SK-N-SH (cell line): ENCODE measurements at regions not wholly inside any gene's neighbourhood (a gene's known extent, or its start where the extent isn't known, plus 50 kb on each side); places are given as distances from the start of the nearest gene placed in this dataset.

Source experiments
- CTCF ChIP-seq: fragments of 200-600 bp; sonication (generic); IDR thresholded peaks from 2 replicates; pipeline ENCODE4 v1.6.1; 2017; ENCODE audit warnings: antibody characterized with exemption, mild to moderate bottlenecking, moderate library complexity
- EZH2phosphoT487 ChIP-seq: fragments of 200-600 bp; sonication (generic); IDR thresholded peaks from 2 replicates; pipeline ENCODE4 v1.6.1; 2017; ENCODE audit warnings: low read depth, mixed run types, mild to moderate bottlenecking, antibody characterized with exemption, moderate library complexity, borderline replicate concordance
- FOSL2 ChIP-seq: IDR thresholded peaks from 2 replicates; pipeline ENCODE4 v1.4.0; 2012; ENCODE audit warnings: low read depth, mild to moderate bottlenecking, moderate library complexity, borderline replicate concordance
- FOXJ3 ChIP-seq: sonication (generic); formaldehyde crosslinking; IDR thresholded peaks from 2 replicates; pipeline ENCODE4 v1.5.1; 2020; ENCODE audit warnings: mild to moderate bottlenecking, missing genetic modification reagents
- FOXM1 ChIP-seq: IDR thresholded peaks from 2 replicates; pipeline ENCODE4 v1.4.0; 2012; ENCODE audit warnings: low read depth, mild to moderate bottlenecking
- GABPA ChIP-seq: IDR thresholded peaks from 2 replicates; pipeline ENCODE4 v1.4.0; 2012; ENCODE audit warnings: low read depth, mild to moderate bottlenecking
- GATA2 ChIP-seq: sonication (generic); formaldehyde crosslinking; IDR thresholded peaks from 2 replicates; pipeline ENCODE4 v1.5.0; 2020; ENCODE audit warnings: mild to moderate bottlenecking, missing genetic modification reagents
- IRF3 ChIP-seq: fragments of 150-350 bp; IDR thresholded peaks from 2 replicates; pipeline ENCODE4 v1.6.1; 2016; ENCODE audit warnings: mild to moderate bottlenecking, low read depth, low read length
- JUND ChIP-seq: IDR thresholded peaks from 2 replicates; pipeline ENCODE4 v1.4.0; 2012
- MXI1 ChIP-seq: IDR thresholded peaks from 2 replicates; pipeline ENCODE4 v1.6.1; 2012; ENCODE audit warnings: mild to moderate bottlenecking, low read depth, low read length, improper control_type of control experiment
- PBX3 ChIP-seq: IDR thresholded peaks from 2 replicates; pipeline ENCODE4; 2012
- POLR2AphosphoS5 ChIP-seq: IDR thresholded peaks from 2 replicates; pipeline ENCODE4 v1.6.1; 2012; ENCODE audit warnings: low read depth, low read length
- RFX5 ChIP-seq: IDR thresholded peaks from 2 replicates; pipeline ENCODE4 v1.6.1; 2012; ENCODE audit warnings: mild to moderate bottlenecking, improper control_type of control experiment, low read length
- RXRA ChIP-seq: IDR thresholded peaks from 2 replicates; pipeline ENCODE4 v1.4.0; 2012; ENCODE audit warnings: low read depth, mild to moderate bottlenecking, borderline replicate concordance
- SIN3A ChIP-seq: IDR thresholded peaks from 2 replicates; pipeline ENCODE4 v1.6.1; 2012; ENCODE audit warnings: low read depth, mild to moderate bottlenecking, low read length, moderate library complexity, borderline replicate concordance
- TAF1 ChIP-seq: IDR thresholded peaks from 2 replicates; pipeline ENCODE4 v1.6.1; 2012; ENCODE audit warnings: low read depth, mild to moderate bottlenecking, low read length, moderate library complexity, borderline replicate concordance
- TCF12 ChIP-seq: IDR thresholded peaks from 2 replicates; pipeline ENCODE4 v1.4.0; 2012
- TEAD4 ChIP-seq: IDR thresholded peaks from 2 replicates; pipeline ENCODE4 v1.4.0; 2012; ENCODE audit warnings: mild to moderate bottlenecking, borderline replicate concordance; ENCODE audit not compliant: insufficient read depth
- ZBTB33 ChIP-seq: IDR thresholded peaks from 2 replicates; pipeline ENCODE4 v1.4.0; 2012; ENCODE audit warnings: low read depth, borderline replicate concordance
- TF ChIP-seq, protein P1 (sequence below): IDR thresholded peaks from 2 replicates; pipeline ENCODE4 v1.4.0; 2012; ENCODE audit warnings: low read depth

DNA sequence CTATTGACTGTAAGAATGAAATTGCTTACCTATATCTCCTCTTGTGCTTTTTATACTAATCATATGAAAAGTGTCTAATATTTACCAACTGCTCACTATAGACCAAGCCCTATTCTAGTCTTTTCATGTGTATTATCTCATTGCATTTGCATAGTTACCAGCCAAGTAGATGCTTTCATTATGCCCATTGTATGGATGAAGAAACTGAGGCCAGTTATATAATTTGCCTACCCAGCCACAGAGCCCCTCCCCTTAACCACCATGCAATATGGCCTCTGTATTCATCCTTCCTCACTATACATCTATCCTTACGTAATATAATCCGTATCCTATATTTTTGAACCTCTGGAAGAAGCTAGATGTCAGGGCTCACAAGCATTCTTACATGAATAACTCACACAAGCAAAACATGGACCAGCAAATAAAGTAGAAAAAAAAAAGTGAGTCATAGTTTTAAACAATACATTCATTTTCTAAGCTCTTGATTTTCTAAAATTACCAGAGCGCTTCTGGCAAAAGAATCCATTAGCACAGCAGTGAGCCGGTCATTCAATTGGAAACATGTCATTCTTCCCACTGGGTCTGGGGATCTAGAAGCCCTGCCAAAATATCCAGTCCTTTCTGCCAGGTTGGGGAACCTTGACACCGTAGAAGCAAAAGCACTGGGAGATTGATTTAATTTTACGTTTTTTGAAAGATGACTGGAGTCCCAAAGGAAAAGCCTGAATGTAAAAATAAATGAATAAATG is 80.0 kb downstream of the C11orf91 start (continued):
- TF ChIP-seq ZBTB33 (no peak), FOSL2 (peak; percentile 72; the same call in 1 of the 2 replicates), POLR2AphosphoS5 (peak; percentile 28; the same call in 1 of the 2 replicates), GABPA (no peak), GATA2 (no peak), FOXJ3 (no peak), IRF3 (no peak), SIN3A (no peak), CTCF (no peak), EZH2phosphoT487 (no peak), TEAD4 (no peak), FOXM1 (no peak), JUND (peak; percentile 65), TCF12 (peak; percentile 57), RXRA (no peak; the same call in 1 of the 2 replicates), RFX5 (no peak), MXI1 (no peak), TAF1 (no peak), PBX3 (peak; percentile 79)
- TF ChIP-seq, protein P1, sequence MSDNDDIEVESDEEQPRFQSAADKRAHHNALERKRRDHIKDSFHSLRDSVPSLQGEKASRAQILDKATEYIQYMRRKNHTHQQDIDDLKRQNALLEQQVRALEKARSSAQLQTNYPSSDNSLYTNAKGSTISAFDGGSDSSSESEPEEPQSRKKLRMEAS, result no peak
- TF ChIP-seq, all 33 proteins: peak for 10
